BJ (cell line): ENCODE measurements at regions not wholly inside any gene's neighbourhood (a gene's known extent, or its start where the extent isn't known, plus 50 kb on each side); places are given as distances from the start of the nearest gene placed in this dataset. TPM values are rescaled to one million over a fixed set of nuclear protein-coding genes. Genes with fewer than 3 reads are reported as not detected.

ENCODE experiments used
- CTCF ChIA-PET: fragments of 350-600 bp; formaldehyde crosslinking; extraction: SDS; loops from one replicate; lab custom pipeline; 2021; ENCODE audit warnings: antibody characterized with exemption, inconsistent platforms; lab: Yijun Ruan, JAX
- POLR2A ChIA-PET: fragments of 300-600 bp; sonication (Branson Sonifier 250); formaldehyde crosslinking; extraction: SDS; loops from one replicate; lab custom pipeline; 2021; ENCODE audit warnings: antibody characterized with exemption; lab: Charles Lee
- DNase-seq: peaks from one replicate; pipeline ENCODE4 v3.0.0-alpha.2; 2011; ENCODE audit warnings: low read depth
- H3K27me3 ChIP-seq: 2 replicates; pipeline ENCODE4 v1.6.0; 2011; ENCODE audit warnings: low read length; ENCODE audit not compliant: control insufficient read depth, insufficient read depth
- H3K36me3 ChIP-seq: 2 replicates; pipeline ENCODE4 v1.5.1; 2011; ENCODE audit warnings: low read length; ENCODE audit not compliant: control insufficient read depth, insufficient read depth
- H3K4me3 ChIP-seq: 2 replicates; pipeline ENCODE4 v1.5.1; 2011; ENCODE audit warnings: low read depth, mild to moderate bottlenecking, control low read depth, low read length
- CTCF ChIP-seq: IDR thresholded peaks from 2 replicates; pipeline ENCODE4 v1.5.1; 2011; ENCODE audit warnings: low read depth, mild to moderate bottlenecking, control low read depth, inconsistent platforms, low read length, moderate library complexity; ENCODE audit not compliant: insufficient read depth
- small RNA-seq: library from RNA; depleted of rRNA; stranded (forward); fragments of <200 nt; gene quantifications from one replicate; pipeline ENCODE3, GENCODE V24; 2012; ENCODE audit warnings: low replicate concordance, low read depth; ENCODE audit not compliant: insufficient read length

- Histone ChIP-seq H3K27me3 (no peaks in the 10 kb centered on the region), H3K36me3 (no peaks in the 10 kb centered on the region), H3K4me3 (no peak overlapping the region)
- no peak for TF ChIP-seq CTCF
- ChIA-PET POLR2A (no interaction called here), CTCF (no interaction called here)
- DNase-seq = no peak
Observed at GRCh38 chr2:57990118-57990725, 56.4 kb upstream of the VRK2 start.

Small RNA genes in the stretch of these regions (small RNA-seq; reads per million reads assigned to genes)
- gene PPIAP63 (not detected), gene RF00592 (0.63 reads per million)
